ACC112 (cell line): ENCODE measurements at regions not wholly inside any gene's neighbourhood (a gene's known extent, or its start where the extent isn't known, plus 50 kb on each side); places are given as distances from the start of the nearest gene placed in this dataset.
"Not testable (repeated sequence)": the region's sequence is repeated elsewhere in the genome, so short reads cannot be mapped to it uniquely, and the experiment has no call there.

Source experiments
- H2AFZ ChIP-seq: fragments of 200-600 bp; sonication (generic); one replicate; pipeline ENCODE4 v1.6.0; 2017; ENCODE audit warnings: antibody characterized with exemption, low read length; ENCODE audit not compliant: unreplicated experiment
- H3K27ac ChIP-seq: fragments of 200-600 bp; sonication (generic); 2 replicates; pipeline ENCODE4 v1.5.1; 2014; ENCODE audit warnings: low read depth, mild to moderate bottlenecking, antibody characterized with exemption, low read length, moderate library complexity
- H3K27me3 ChIP-seq: fragments of 200-600 bp; sonication (generic); 2 replicates; pipeline ENCODE4 v1.6.1; 2014; ENCODE audit warnings: mild to moderate bottlenecking, antibody characterized with exemption, low read length, moderate library complexity, mixed read lengths; ENCODE audit not compliant: insufficient read depth
- H3K36me3 ChIP-seq: fragments of 200-600 bp; sonication (generic); 2 replicates; pipeline ENCODE4 v1.6.1; 2016; ENCODE audit warnings: mild to moderate bottlenecking, antibody characterized with exemption, low read length, moderate library complexity, mixed read lengths; ENCODE audit not compliant: insufficient read depth
- H3K4me1 ChIP-seq: fragments of 200-600 bp; sonication (generic); one replicate; pipeline ENCODE4 v1.6.1; 2016; ENCODE audit warnings: low read length, mixed read lengths; ENCODE audit not compliant: insufficient read depth, unreplicated experiment, control insufficient read depth
- H3K4me3 ChIP-seq: fragments of 200-600 bp; sonication (generic); 2 replicates; pipeline ENCODE4 v1.5.1; 2014; ENCODE audit warnings: mild to moderate bottlenecking, low read depth, low read length
- H3K79me2 ChIP-seq: fragments of 200-600 bp; sonication (generic); one replicate; pipeline ENCODE4 v1.6.0; 2016; ENCODE audit warnings: low read length; ENCODE audit not compliant: control insufficient read depth, unreplicated experiment, insufficient read depth

DNA sequence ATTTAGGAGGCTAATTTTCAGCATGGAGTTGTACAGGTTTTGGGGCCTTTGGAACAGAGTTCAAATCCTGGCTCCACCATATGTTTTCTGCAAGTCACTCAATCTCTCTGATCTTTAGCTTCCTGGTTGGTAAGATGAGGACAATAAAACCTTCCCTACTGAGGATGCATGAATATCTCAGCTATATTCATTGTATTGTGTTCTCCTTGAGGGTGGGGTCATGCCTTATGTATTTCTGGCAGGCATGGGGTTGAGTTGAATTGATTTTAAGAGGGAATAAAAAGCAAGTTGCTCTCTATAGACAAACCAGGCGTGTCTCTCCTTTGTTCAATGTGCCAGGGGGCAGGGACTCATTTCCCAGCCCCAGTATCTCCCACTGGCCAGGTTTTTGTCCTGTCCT is 173.1 kb downstream of the C12orf75 start:
- Histone ChIP-seq H3K27ac (no peak overlapping the region), H2AFZ (no peak overlapping the region), H3K27me3 (peaks cover 12% of the 10 kb centered on the region), H3K36me3 (no peaks in the 10 kb centered on the region), H3K4me1 (no peaks in the 10 kb centered on the region), H3K4me3 (no peak overlapping the region), H3K79me2 (no peaks in the 10 kb centered on the region)

GRCh38 chr12:105504286-105504685 is 173.8 kb downstream of the C12orf75 start:
- peaks cover 15% of the 10 kb centered on the region for H3K27me3 ChIP-seq
- H3K4me3 ChIP-seq: no peak overlapping the region
- no peaks in the 10 kb centered on the region for H3K36me3 ChIP-seq
- H2AFZ ChIP-seq: no peak overlapping the region
- no peaks in the 10 kb centered on the region for H3K4me1 ChIP-seq
- H3K79me2 ChIP-seq: no peaks in the 10 kb centered on the region
- H3K27ac ChIP-seq: no peak overlapping the region

DNA sequence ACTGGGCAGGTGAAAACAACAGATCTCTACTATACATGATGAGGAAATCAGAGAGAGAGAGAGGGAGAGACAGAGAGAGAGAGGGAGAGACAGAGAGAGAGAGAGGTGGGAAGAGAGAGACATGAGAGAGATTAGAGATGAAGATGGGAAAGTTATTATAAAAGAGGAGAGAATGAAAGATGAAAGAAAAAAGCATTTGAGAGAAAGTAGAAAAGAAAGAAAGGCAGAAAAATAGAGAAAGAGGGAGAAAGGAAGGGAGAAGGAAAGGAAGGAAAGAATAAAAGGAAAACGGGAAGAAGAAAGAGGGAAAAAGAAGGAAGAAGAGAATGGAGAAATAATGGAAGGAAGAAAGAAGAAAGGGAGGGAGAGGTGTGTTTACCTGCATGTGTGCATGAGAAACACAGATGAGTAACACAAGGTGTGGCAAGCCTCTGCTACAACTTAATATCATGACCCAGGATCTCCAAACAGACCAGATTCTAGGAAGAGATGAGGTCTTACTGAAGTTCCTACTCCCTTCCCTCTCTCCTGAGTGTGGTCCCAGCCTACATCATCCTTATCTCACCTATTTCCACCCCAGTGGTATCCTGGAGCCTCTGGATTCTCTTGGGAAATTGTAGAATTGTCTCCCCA is 176.3 kb downstream of the C12orf75 start:
- no peak overlapping the region for H2AFZ ChIP-seq
- no peak overlapping the region for H3K27ac ChIP-seq
- H3K4me1 ChIP-seq: no peaks in the 10 kb centered on the region
- H3K27me3 ChIP-seq: peaks cover 15% of the 10 kb centered on the region
- H3K79me2 ChIP-seq: no peaks in the 10 kb centered on the region
- H3K36me3 ChIP-seq: no peaks in the 10 kb centered on the region
- H3K4me3 ChIP-seq: no peak overlapping the region

DNA sequence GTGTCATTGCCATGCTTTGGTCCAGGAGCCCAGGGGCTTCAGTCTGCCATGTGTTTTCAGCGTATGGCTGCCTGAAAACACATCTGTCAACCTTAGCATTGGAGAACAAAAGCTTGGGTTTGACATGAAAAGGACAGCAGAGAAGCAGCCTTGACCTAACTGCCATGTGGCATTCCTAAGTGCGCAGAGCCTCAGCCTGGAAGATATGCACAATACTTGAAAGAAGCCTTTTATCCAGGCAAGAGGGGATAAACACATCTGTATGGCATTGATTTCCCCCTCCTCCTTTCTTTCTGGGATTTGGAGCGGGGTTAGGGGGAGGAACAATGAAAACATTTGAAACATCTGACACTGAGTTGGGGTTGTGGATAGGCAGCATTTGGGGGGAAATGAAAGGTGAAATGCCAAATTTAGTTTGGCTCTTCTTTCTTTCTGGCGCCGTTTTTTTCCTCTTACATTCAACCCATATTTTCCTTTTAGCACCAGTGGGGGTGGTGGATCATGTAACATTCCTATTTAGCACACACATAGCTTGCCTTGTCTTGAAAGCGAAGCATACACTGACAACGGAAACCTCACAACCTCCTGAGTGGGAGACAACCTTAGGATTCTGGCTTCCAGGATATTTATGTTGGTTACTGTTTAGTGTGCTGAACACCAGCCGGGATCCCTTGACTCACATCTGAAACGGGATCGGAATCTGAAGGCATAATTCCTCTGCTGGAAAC is 177.0 kb downstream of the C12orf75 start:
- H3K4me1 ChIP-seq: no peaks in the 10 kb centered on the region
- no peak overlapping the region for H2AFZ ChIP-seq
- peaks cover 15% of the 10 kb centered on the region for H3K27me3 ChIP-seq
- H3K79me2 ChIP-seq: no peaks in the 10 kb centered on the region
- H3K4me3 ChIP-seq: no peak overlapping the region
- H3K27ac ChIP-seq: no peak overlapping the region
- H3K36me3 ChIP-seq: no peaks in the 10 kb centered on the region

GRCh38 chr12:105508096-105508495 is 177.6 kb downstream of the C12orf75 start:
- Histone ChIP-seq H3K27ac (no peak overlapping the region), H3K4me1 (no peaks in the 10 kb centered on the region), H3K27me3 (peaks cover 15% of the 10 kb centered on the region), H2AFZ (no peak overlapping the region), H3K79me2 (no peaks in the 10 kb centered on the region), H3K4me3 (no peak overlapping the region), H3K36me3 (no peaks in the 10 kb centered on the region)

DNA sequence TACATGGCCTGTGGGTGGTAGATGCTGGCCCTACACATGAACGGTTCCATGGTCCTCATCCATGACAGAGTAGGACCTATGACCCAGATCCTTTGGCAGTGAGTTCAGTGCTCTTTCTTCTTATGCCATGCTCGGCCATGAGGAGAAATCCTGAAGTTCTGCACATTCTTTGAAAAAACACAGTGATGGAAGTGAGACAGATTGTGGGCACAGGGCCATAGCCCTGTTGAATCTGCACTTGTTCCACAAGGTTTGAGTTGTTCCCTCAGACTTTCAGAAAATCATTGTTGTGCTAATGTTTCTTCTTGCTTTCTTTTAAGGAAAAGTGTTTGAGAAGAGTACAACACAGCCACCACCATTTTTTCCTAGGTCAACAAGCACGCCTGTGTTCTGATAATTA is 180.0 kb downstream of the C12orf75 start:
- H3K27me3 ChIP-seq: peaks cover 12% of the 10 kb centered on the region
- H3K79me2 ChIP-seq: no peaks in the 10 kb centered on the region
- H3K36me3 ChIP-seq: no peaks in the 10 kb centered on the region
- no peak overlapping the region for H3K27ac ChIP-seq
- no peak overlapping the region for H3K4me3 ChIP-seq
- no peaks in the 10 kb centered on the region for H3K4me1 ChIP-seq
- H2AFZ ChIP-seq: no peak overlapping the region

DNA sequence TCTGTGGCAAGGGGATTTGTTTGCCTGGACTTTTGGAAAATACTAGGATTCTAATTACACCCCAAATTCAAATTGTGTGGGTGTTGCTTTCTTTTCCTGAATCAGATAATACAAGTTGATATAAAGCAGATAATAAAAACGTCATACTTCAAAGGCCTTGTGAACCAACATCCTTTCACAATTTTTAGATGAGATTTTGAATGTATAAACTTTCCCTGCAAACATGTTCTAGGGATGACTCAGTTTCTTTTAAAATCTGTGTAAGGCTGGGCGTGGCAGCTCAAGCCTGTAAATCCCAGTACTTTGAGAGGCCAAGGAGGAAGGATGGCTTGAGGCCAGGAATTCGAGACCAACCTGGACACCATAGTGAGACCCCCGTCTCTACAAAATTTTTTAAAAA is 182.4 kb downstream of the C12orf75 start:
- H2AFZ ChIP-seq, H3K27me3 ChIP-seq, H3K4me1 ChIP-seq, H3K79me2 ChIP-seq, H3K36me3 ChIP-seq, H3K4me3 ChIP-seq, H3K27ac ChIP-seq: not testable (repeated sequence)

DNA sequence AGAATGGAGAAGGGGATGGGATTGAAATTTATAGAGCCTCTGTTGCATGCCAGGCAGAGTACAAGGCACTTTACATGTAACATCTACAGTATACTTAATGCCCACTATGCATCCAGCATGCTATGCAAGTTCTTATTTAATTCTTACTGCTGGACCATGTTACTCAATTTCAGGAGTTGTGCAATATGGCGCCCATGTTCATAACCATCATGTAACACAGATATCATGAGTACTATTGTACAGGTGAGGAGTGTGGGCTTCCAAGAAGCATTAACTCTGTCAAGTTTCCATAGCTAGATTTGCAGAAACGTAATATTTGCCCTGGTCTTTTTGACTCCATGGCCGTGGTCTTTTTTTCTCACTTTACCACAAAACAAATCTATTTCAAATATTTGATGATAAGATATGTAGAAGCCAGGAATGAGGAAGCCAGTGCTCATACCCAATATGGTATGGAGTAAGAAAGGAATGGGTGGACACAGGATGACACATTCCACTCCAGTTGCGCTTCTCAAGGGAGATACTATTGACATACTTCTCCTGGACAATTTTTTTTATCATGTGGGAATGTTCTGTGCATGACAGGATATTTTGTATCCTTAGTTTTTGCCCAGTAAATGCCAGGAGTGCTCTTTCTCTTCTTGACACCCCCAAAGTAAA is 191.8 kb downstream of the C12orf75 start:
- Histone ChIP-seq H3K27ac (no peak overlapping the region), H3K36me3 (no peaks in the 10 kb centered on the region), H3K4me1 (peaks cover 12% of the 10 kb centered on the region), H2AFZ (no peak overlapping the region), H3K4me3 (no peak overlapping the region), H3K27me3 (peaks cover 4% of the 10 kb centered on the region; the same call in 1 of the 2 replicates), H3K79me2 (no peaks in the 10 kb centered on the region)

DNA sequence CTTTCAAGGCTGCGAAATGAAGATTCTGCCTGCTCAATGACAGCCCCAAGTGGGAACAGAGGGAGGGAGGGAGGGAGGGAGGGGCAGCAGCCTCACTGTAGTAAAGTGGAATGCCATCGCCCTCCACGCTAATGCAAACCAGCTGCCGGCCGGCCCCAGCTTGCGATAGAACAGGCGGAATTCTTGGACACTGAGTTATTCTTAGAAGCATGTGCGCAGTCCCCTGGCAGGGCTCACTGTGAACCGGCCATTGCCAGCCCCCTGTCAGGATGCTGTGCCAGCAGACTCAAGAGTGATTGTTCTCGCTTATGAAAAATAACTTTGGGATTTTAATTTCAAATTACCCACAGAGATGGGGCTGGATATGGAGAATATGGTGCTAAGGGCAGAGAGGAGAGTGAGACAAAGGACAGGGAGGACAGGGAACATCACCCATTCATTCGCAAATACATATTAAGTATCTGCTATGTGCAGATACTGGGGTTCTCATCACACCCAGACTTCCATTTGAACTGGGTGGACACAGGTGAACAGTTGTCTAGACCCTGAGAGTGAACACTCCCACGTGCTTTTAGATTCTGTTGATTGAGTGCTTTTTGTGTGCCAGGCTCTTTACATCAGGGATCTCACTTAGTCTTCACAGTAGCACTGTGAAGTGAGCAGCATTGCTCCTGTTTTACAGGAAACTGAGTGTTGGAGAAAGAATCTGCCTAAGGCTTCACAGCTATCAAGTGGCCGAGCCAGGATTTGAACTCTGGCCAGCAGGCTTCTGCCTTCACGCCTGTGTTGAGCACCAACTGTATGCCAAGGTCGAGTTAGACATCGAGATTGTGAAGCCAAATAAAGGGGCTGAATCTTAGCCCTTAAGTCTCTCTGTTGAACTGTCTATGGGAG is 192.9 kb downstream of the C12orf75 start:
- Histone ChIP-seq H3K4me1 (peaks cover 12% of the 10 kb centered on the region), H3K27ac (no peak overlapping the region), H3K79me2 (no peaks in the 10 kb centered on the region), H3K4me3 (no peak overlapping the region), H3K27me3 (peaks cover 4% of the 10 kb centered on the region; the same call in 1 of the 2 replicates), H2AFZ (no peak overlapping the region), H3K36me3 (no peaks in the 10 kb centered on the region)

- peaks cover 4% of the 10 kb centered on the region; the same call in 1 of the 2 replicates for H3K27me3 ChIP-seq
- H2AFZ ChIP-seq: no peak overlapping the region
- H3K27ac ChIP-seq: no peak overlapping the region
- no peaks in the 10 kb centered on the region for H3K79me2 ChIP-seq
- H3K36me3 ChIP-seq: no peaks in the 10 kb centered on the region
- peaks cover 12% of the 10 kb centered on the region for H3K4me1 ChIP-seq
- H3K4me3 ChIP-seq: no peak overlapping the region
These were observed 194.5 kb downstream of the C12orf75 start for GRCh38 chr12:105524961-105525360.
